Type B pancreatic cell (in vitro differentiated cells): ENCODE measurements at regions not wholly inside any gene's neighbourhood (a gene's known extent, or its start where the extent isn't known, plus 50 kb on each side); places are given as distances from the start of the nearest gene placed in this dataset.

Experiments used
- DNase-seq: peaks from one replicate; pipeline ENCODE4 v3.0.0; 2021; ENCODE audit warnings: mixed read lengths; ENCODE audit not compliant: unreplicated experiment; ENCODE audit errors: extremely low spot score
- H3K27ac Mint-ChIP-seq: 2 replicates; pipeline ENCODE4 v1.8.0; 2021; ENCODE audit warnings: mild to moderate bottlenecking, mixed read lengths
- H3K27me3 Mint-ChIP-seq: 2 replicates; pipeline ENCODE4 v1.8.0; 2021; ENCODE audit warnings: mixed read lengths
- H3K36me3 Mint-ChIP-seq: 2 replicates; pipeline ENCODE4 v1.8.0; 2021; ENCODE audit warnings: mixed read lengths
- H3K4me1 Mint-ChIP-seq: one replicate; pipeline ENCODE4 v1.8.0; 2021; ENCODE audit warnings: mixed read lengths; ENCODE audit not compliant: unreplicated experiment
- H3K4me3 Mint-ChIP-seq: 2 replicates; pipeline ENCODE4 v1.8.0; 2021; ENCODE audit warnings: mild to moderate bottlenecking, mixed read lengths
- H3K9me3 Mint-ChIP-seq: 2 replicates; pipeline ENCODE4 v1.8.0; 2021; ENCODE audit warnings: mixed read lengths
- CTCF ChIP-seq: fragments of 200-600 bp; sonication (generic); conservative IDR thresholded peaks from 2 replicates; pipeline ENCODE4 v1.5.0; 2021; ENCODE audit warnings: antibody characterized with exemption, mild to moderate bottlenecking

DNA sequence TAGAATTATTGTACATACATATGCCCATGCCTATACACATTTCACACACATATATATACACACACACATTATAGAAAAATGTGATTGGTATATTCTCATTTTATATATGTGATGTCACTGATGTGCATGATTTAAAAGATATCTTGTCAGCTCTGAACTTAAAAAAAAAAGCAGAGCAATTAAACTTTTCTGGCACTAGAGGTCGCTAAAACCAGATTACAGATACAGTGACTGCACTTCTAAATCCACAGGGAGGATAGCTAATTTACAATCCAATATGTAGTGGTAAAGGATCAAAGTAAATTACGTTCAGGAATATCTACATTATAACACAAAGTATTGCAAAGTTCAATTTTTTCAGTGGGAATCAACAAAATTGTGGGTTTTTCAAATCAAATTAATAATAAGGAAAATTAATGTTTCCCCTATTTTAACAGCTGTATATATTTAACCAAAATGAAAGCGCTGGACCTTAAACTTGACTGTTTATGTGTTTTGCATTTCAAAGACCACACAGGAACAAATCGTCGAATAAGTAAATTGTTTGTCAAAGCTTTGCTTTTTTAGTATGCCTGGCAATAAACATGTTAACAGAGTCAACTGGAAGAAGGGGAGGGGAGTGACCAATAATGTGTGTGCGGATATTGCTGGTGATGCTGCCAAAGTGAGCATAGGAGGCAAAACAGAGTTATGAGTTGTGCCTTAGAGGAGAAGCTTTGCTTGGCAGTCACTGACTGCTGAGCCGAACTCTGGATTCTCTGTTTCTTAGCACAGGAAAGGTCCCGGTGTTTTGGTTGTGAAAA, 1201.4 kb upstream of the C9orf72 start:
- H3K4me1 Mint-ChIP-seq, result peaks cover 5% of the 10 kb centered on the region

GRCh38 chr9:28779243-28779642, 1206.0 kb upstream of the C9orf72 start:
- Mint-ChIP-seq H3K9me3 (no peaks in the 10 kb centered on the region), H3K4me1 (peaks cover 5% of the 10 kb centered on the region), H3K36me3 (no peaks in the 10 kb centered on the region), H3K4me3 (no peak overlapping the region), H3K27ac (no peak overlapping the region), H3K27me3 (peaks cover 4% of the 10 kb centered on the region)
- TF ChIP-seq CTCF, result no peak
- no peak for DNase-seq

More for the DNA sequence above, 1201.4 kb upstream of the C9orf72 start:
- Mint-ChIP-seq H3K9me3 (no peaks in the 10 kb centered on the region), H3K27ac (no peak overlapping the region), H3K27me3 (peaks cover 6% of the 10 kb centered on the region), H3K36me3 (no peaks in the 10 kb centered on the region), H3K4me3 (no peak overlapping the region)
- DNase-seq, result no peak
- peak; percentile 87 for TF ChIP-seq CTCF

DNA sequence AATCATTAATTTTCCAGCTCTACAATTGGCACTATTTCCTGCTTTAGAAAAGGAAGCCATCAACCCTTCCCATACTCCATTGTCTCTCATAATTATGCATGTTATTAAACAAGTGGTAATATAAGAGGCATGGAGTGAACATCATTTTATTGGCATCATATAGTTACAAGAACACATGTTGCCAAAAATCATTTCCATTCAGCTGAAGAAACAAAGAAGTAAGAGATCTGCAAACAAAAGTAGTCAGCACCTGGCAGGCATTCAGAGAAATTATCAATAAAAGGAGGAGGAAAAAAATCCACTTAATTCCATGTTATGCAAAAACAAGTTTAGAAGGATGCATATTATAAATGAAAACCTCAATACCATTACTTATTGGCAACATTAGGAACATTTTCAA, 1208.2 kb upstream of the C9orf72 start:
- Mint-ChIP-seq H3K4me3 (no peak overlapping the region), H3K9me3 (no peaks in the 10 kb centered on the region), H3K36me3 (no peaks in the 10 kb centered on the region), H3K27me3 (no peaks in the 10 kb centered on the region), H3K27ac (no peak overlapping the region), H3K4me1 (peaks cover 5% of the 10 kb centered on the region)
- TF ChIP-seq CTCF, result no peak
- DNase-seq, result no peak

- Mint-ChIP-seq H3K36me3 (no peaks in the 10 kb centered on the region), H3K9me3 (no peaks in the 10 kb centered on the region), H3K4me3 (no peak overlapping the region), H3K27ac (no peak overlapping the region), H3K4me1 (peaks cover 5% of the 10 kb centered on the region), H3K27me3 (no peaks in the 10 kb centered on the region)
- TF ChIP-seq CTCF, result no peak
- no peak for DNase-seq
Observed at GRCh38 chr9:28782630-28783029, 1209.3 kb upstream of the C9orf72 start.

DNA sequence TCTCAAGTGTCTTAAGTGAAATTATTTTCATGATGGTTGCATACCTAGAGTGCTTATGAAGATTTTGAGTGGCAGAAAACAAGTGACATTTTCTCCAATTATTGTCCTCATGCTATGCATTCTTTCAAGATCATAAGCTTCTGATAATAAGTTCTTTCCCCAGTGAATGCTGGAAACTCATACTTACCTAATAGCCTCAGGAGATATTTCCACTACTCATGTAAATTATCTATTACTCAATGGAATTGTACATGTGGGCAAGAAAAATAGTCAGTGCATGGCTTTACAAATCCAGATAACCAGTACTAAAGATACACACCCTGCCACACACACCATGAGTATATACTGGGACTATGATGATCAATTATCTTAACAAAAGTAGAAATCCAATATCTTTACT, 1219.4 kb upstream of the C9orf72 start:
- Mint-ChIP-seq H3K4me3 (no peak overlapping the region), H3K4me1 (no peaks in the 10 kb centered on the region), H3K27ac (no peak overlapping the region), H3K36me3 (no peaks in the 10 kb centered on the region), H3K27me3 (no peaks in the 10 kb centered on the region), H3K9me3 (no peaks in the 10 kb centered on the region)
- no peak for TF ChIP-seq CTCF
- no peak for DNase-seq
